ENCODE measurements at regions not wholly inside any gene's neighbourhood (a gene's known extent, or its start where the extent isn't known, plus 50 kb on each side); places are given as distances from the start of the nearest gene placed in this dataset.

- TF ChIP-seq, protein P1, sequence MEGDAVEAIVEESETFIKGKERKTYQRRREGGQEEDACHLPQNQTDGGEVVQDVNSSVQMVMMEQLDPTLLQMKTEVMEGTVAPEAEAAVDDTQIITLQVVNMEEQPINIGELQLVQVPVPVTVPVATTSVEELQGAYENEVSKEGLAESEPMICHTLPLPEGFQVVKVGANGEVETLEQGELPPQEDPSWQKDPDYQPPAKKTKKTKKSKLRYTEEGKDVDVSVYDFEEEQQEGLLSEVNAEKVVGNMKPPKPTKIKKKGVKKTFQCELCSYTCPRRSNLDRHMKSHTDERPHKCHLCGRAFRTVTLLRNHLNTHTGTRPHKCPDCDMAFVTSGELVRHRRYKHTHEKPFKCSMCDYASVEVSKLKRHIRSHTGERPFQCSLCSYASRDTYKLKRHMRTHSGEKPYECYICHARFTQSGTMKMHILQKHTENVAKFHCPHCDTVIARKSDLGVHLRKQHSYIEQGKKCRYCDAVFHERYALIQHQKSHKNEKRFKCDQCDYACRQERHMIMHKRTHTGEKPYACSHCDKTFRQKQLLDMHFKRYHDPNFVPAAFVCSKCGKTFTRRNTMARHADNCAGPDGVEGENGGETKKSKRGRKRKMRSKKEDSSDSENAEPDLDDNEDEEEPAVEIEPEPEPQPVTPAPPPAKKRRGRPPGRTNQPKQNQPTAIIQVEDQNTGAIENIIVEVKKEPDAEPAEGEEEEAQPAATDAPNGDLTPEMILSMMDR (conservative IDR thresholded peaks at IDR 0.05; ENCODE audit: low read length), result no peak
- no peak for TF ChIP-seq EZH2phosphoT487 (IDR thresholded peaks at IDR 0.05; ENCODE audit: borderline replicate concordance)
These were observed 559.8 kb downstream of the QKI start for GRCh38 chr6:163974322-163974721.
